ENCODE measurements at regions not wholly inside any gene's neighbourhood (a gene's known extent, or its start where the extent isn't known, plus 50 kb on each side); places are given as distances from the start of the nearest gene placed in this dataset.
"Not testable (repeated sequence)": the region's sequence is repeated elsewhere in the genome, so short reads cannot be mapped to it uniquely, and the experiment has no call there.

GRCh38 chrX:115357326-115358120 lies 68.0 kb downstream of the LUZP4 start:
- Mint-ChIP-seq H3K27me3 (ENCODE audit: low read depth, poor library complexity) (peaks cover 4% of the 10 kb centered on the region), H3K36me3 (ENCODE audit: low read depth) (no peaks in the 10 kb centered on the region), H3K4me1 (peaks cover 5% of the 10 kb centered on the region), H3K9me3 (peaks cover 4% of the 10 kb centered on the region), H3K4me3 (no peak overlapping the region), H3K27ac (no peak overlapping the region)
- no peak for TF ChIP-seq CTCF (IDR thresholded peaks at IDR 0.05)
- DNase-seq, result no peak

DNA sequence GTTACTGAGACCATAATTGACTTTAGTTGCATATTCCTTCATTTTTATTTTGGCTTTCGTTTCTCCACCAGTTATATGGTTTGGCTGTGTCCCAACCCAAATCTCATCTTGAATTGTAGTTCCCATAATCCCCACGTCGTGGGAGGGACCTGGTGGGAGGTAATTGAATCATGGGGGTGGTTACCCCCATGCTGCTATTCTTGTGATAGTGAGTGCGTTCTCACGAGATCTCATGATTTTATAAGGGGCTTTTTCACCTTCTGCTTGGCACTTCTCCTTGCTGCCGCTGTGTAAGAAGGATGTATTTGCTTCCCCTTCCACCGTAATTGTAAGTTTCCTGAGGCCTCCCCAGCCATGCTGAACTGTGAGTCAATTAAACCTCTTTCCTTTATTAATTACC lies 70.0 kb downstream of the LUZP4 start:
- H3K4me1 Mint-ChIP-seq, result peaks cover 16% of the 10 kb centered on the region
- H3K4me3 Mint-ChIP-seq; DNase-seq; H3K36me3 Mint-ChIP-seq (ENCODE audit: low read depth); H3K27me3 Mint-ChIP-seq (ENCODE audit: low read depth, poor library complexity); H3K9me3 Mint-ChIP-seq; H3K27ac Mint-ChIP-seq: not testable (repeated sequence)

DNA sequence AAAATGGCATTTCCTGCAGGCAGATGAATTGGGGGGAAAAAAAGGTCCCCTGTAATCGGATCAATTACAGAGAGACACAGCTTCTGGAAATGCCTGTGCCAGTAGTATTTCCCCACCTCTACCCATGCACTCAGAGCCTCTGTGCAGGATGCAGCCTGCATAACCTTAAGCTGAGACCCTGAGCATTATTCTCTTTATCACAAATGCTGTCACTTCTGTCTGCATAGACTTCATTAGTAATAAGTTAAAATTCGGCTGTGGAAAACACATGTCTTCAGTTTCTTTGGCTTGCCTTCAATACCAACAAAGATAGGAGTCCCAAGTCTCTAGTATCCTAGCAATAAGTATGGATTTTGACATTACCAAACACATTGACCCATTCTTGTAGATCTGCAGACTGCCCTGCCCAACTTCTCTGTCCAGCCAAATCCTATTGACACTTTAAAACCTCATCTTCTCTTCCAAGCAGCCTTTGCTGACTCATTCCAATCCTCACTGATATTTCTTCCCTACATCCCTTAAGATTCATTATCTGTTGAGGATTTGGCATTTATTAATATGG lies 70.8 kb downstream of the LUZP4 start:
- H3K27me3 Mint-ChIP-seq (ENCODE audit: low read depth, poor library complexity), result peaks cover 6% of the 10 kb centered on the region
- TF ChIP-seq CTCF (IDR thresholded peaks at IDR 0.05), result no peak
- peaks cover 22% of the 10 kb centered on the region for H3K4me1 Mint-ChIP-seq
- no peaks in the 10 kb centered on the region for H3K36me3 Mint-ChIP-seq (ENCODE audit: low read depth)
- peaks cover 4% of the 10 kb centered on the region for H3K9me3 Mint-ChIP-seq
- DNase-seq, result no peak
- H3K4me3 Mint-ChIP-seq, result no peak overlapping the region
- H3K27ac Mint-ChIP-seq, result peak overlapping the region; percentile 4

- no peak for TF ChIP-seq CTCF (IDR thresholded peaks at IDR 0.05)
- Mint-ChIP-seq H3K4me1 (peaks cover 31% of the 10 kb centered on the region), H3K36me3 (ENCODE audit: low read depth) (no peaks in the 10 kb centered on the region), H3K4me3 (no peak overlapping the region), H3K27me3 (ENCODE audit: low read depth, poor library complexity) (peaks cover 2% of the 10 kb centered on the region), H3K9me3 (peaks cover 4% of the 10 kb centered on the region), H3K27ac (no peak overlapping the region)
- no peak for DNase-seq
Measured at GRCh38 chrX:115362334-115363095, 73.0 kb downstream of the LUZP4 start.

DNA sequence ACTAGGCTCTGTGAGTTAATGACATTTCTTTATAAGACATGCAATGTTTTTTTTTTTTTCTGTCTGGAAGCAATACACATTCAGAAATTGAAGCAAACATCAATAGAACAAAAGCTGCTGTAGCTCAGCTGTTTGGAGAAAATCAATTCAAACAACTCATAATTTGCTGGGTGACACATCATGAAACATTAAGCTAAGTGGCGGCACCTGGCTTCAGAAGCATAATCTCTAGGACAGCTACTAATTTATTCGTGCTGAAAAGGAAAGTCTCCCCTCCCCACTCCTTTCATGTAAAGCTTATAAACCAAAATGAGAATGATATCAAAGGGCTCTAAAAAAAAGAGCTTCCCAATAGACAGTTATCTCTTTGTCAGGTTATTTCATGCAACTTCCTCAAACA lies 73.9 kb downstream of the LUZP4 start:
- H3K9me3 Mint-ChIP-seq, result peaks cover 4% of the 10 kb centered on the region
- peaks cover 2% of the 10 kb centered on the region for H3K27me3 Mint-ChIP-seq (ENCODE audit: low read depth, poor library complexity)
- no peaks in the 10 kb centered on the region for H3K36me3 Mint-ChIP-seq (ENCODE audit: low read depth)
- H3K27ac Mint-ChIP-seq, result no peak overlapping the region
- no peak for DNase-seq
- H3K4me1 Mint-ChIP-seq, result peaks cover 38% of the 10 kb centered on the region
- no peak overlapping the region for H3K4me3 Mint-ChIP-seq
- TF ChIP-seq CTCF (IDR thresholded peaks at IDR 0.05), result no peak

DNA sequence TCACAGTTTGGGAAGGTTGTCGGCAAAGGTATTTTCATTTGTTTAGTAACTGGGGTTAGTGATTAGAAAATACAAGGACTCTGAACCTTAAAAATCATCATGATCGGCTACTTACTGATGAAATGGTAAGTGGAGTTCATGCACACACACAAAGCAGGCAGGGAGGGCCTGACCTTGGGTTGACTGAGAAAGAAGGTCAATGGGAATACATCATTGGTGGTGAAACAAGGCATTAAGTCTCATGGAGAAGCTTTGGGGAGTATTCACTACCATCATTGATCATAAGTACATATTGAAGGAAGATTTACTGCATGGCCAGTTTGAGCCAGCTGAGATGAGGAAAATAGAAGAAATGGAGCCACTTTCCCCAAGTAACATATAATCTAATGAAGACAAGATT lies 74.4 kb downstream of the LUZP4 start:
- H3K27ac Mint-ChIP-seq, result no peak overlapping the region
- peaks cover 38% of the 10 kb centered on the region for H3K4me1 Mint-ChIP-seq
- H3K4me3 Mint-ChIP-seq, result no peak overlapping the region
- no peak for TF ChIP-seq CTCF (IDR thresholded peaks at IDR 0.05)
- H3K9me3 Mint-ChIP-seq, result peaks cover 4% of the 10 kb centered on the region
- H3K36me3 Mint-ChIP-seq (ENCODE audit: low read depth), result no peaks in the 10 kb centered on the region
- no peak for DNase-seq
- peaks cover 2% of the 10 kb centered on the region for H3K27me3 Mint-ChIP-seq (ENCODE audit: low read depth, poor library complexity)

Measured in nephron progenitor cell (in vitro differentiated cells).